Sigmoid colon (tissue), 6 donors: ENCODE measurements at regions not wholly inside any gene's neighbourhood (a gene's known extent, or its start where the extent isn't known, plus 50 kb on each side); places are given as distances from the start of the nearest gene placed in this dataset.

ENCODE experiments used
- DNase-seq: peaks from one replicate; pipeline ENCODE4 v3.0.0-alpha.2; 2019
- H3K27ac ChIP-seq, 4 donors: fragments of 200-600 bp; sonication (generic); one replicate each; pipeline ENCODE4 v1.5.1; 2016 to 2019; ENCODE audit warnings: mild to moderate bottlenecking in 1 of 4
- H3K27me3 ChIP-seq, 3 donors: fragments of 200-600 bp; sonication (generic); one replicate each; pipeline ENCODE4 v1.5.1; 2019; ENCODE audit warnings: mild to moderate bottlenecking in 1 of 3
- H3K36me3 ChIP-seq, 4 donors: fragments of 200-600 bp; sonication (generic); one replicate each; pipeline ENCODE4 v1.5.1; 2016 to 2019
- H3K4me1 ChIP-seq, 4 donors: fragments of 200-600 bp; sonication (generic); one replicate each; pipeline ENCODE4 v1.5.1; 2017 to 2019
- H3K4me3 ChIP-seq, 4 donors: fragments of 200-600 bp; sonication (generic); one replicate each; pipeline ENCODE4 v1.5.1; 2017 to 2019; ENCODE audit warnings: mild to moderate bottlenecking in 2 of 4, moderate library complexity in 1 of 4
- H3K9me3 ChIP-seq, 4 donors: fragments of 200-600 bp in 3 of 4; sonication (generic) in 3 of 4; one replicate each; pipeline versions ENCODE4 v1.5.1 to v1.6.1; 2013 to 2019
- CTCF ChIP-seq, 4 experiments: fragments of 450-650 bp in 3 of 4; fragments of 200-600 bp in 1 of 4; IDR thresholded peaks; one replicate each; pipeline ENCODE4 v1.5.1; 2016 to 2019; ENCODE audit warnings: antibody characterized with exemption in 4 of 4, mild to moderate bottlenecking in 3 of 4, moderate library complexity in 2 of 4
- EP300 ChIP-seq, 4 donors: sonication (generic); formaldehyde crosslinking; IDR thresholded peaks; one replicate each; pipeline ENCODE4 v1.6.1; 2017; ENCODE audit warnings: antibody characterized with exemption in 4 of 4
- POLR2A ChIP-seq, 2 donors: fragments of 450-650 bp; IDR thresholded peaks; one replicate each; pipeline ENCODE4 v1.6.1; 2016; ENCODE audit warnings: antibody characterized with exemption in 2 of 2, mild to moderate bottlenecking in 2 of 2, moderate library complexity in 2 of 2
- POLR2AphosphoS5 ChIP-seq, 4 donors: sonication (generic); formaldehyde crosslinking; IDR thresholded peaks; one replicate each; pipeline ENCODE4 v1.6.1; 2017; ENCODE audit warnings: antibody characterized with exemption in 4 of 4
- WGBS, 2 donors: extraction: QIAGEN DNeasy Blood & Tissue Kit; methylation state at CpG; one replicate each; pipeline ENCODE4 v1.1.7; 2013; 5-methylcytosine and 5-hydroxymethylcytosine counted together
- intact Hi-C: fragments of 100-400 bp; cut with DNase I; formaldehyde crosslinking; loops from one replicate; pipeline ENCODE4 v1.15.1; 2023
- donor health status: healthy with polysubstance abuse.
- donor health status: healthy.

GRCh38 chr16:52805559-52806168 is 247.0 kb downstream of the CHD9NB start:
- Histone ChIP-seq H3K4me3 (no peak overlapping the region), H3K27me3 (no peaks in the 10 kb centered on the region), H3K36me3 (no peaks in the 10 kb centered on the region), H3K9me3 (peaks cover 0 to 3% (median 0%) of the 10 kb centered on the region in 4 donors), H3K4me1 (no peaks in the 10 kb centered on the region), H3K27ac (no peak overlapping the region)
- intact Hi-C loops, result no loop called here
- TF ChIP-seq EP300 (IDR thresholded peaks at IDR 0.05), result no peak
- TF ChIP-seq POLR2A (IDR thresholded peaks at IDR 0.05), result no peak
- TF ChIP-seq CTCF (IDR thresholded peaks at IDR 0.05), result no peak
- no peak for TF ChIP-seq POLR2AphosphoS5 (IDR thresholded peaks at IDR 0.05)
- no peak for DNase-seq
- 88% methylated on average over 3 of the region's 3 CpGs for WGBS, 2 donors

- no peak overlapping the region for H3K4me3 ChIP-seq
- H3K4me1 ChIP-seq, result no peaks in the 10 kb centered on the region
- no peak for DNase-seq
- no peak overlapping the region for H3K27ac ChIP-seq
- H3K9me3 ChIP-seq, result no peaks in the 10 kb centered on the region
- TF ChIP-seq EP300 (IDR thresholded peaks at IDR 0.05), result no peak
- TF ChIP-seq CTCF (IDR thresholded peaks at IDR 0.05), result no peak
- no peak for TF ChIP-seq POLR2A (IDR thresholded peaks at IDR 0.05)
- no peak for TF ChIP-seq POLR2AphosphoS5 (IDR thresholded peaks at IDR 0.05)
- H3K36me3 ChIP-seq, result no peaks in the 10 kb centered on the region
- intact Hi-C loops, result no loop called here
- no peaks in the 10 kb centered on the region for H3K27me3 ChIP-seq
- 76 to 80% methylated on average over 4 of the region's 4 CpGs for WGBS, 2 donors
Measured at GRCh38 chr16:52800432-52800831, 252.3 kb downstream of the CHD9NB start.

- no peak overlapping the region for H3K27ac ChIP-seq
- no peak for DNase-seq
- intact Hi-C loops, result no loop called here
- H3K9me3 ChIP-seq, result no peaks in the 10 kb centered on the region
- H3K4me3 ChIP-seq, result no peak overlapping the region
- no peaks in the 10 kb centered on the region for H3K36me3 ChIP-seq
- TF ChIP-seq POLR2AphosphoS5 (IDR thresholded peaks at IDR 0.05) (no peak), EP300 (IDR thresholded peaks at IDR 0.05) (no peak), POLR2A (IDR thresholded peaks at IDR 0.05) (no peak), CTCF (IDR thresholded peaks at IDR 0.05) (no peak)
- no peaks in the 10 kb centered on the region for H3K4me1 ChIP-seq
- WGBS, 2 donors, result 92 to 94% methylated on average over 2 of the region's 2 CpGs
- no peaks in the 10 kb centered on the region for H3K27me3 ChIP-seq
Measured at GRCh38 chr16:52799149-52799548, 252.2 kb upstream of the TOX3 start.

DNA sequence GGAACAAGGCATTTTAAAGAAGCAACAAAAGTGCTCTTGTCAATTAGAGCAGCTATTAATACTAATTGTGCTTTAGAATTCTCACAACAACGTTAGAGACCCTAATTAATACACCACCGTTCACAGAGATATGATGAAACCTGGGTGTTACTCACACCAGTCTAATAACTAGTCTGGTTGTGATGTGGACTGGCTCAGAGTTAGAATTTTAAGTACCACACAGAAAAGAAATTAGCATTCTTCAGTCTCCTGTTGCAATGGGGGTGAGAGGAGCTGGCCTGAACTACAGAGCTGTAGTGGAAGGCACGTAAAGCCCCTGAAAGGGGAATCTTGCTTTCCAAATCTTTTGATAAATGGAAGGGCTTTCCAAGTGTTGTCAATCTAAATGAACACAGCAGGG is 240.8 kb upstream of the TOX3 start:
- Histone ChIP-seq H3K27me3 (no peaks in the 10 kb centered on the region), H3K36me3 (no peaks in the 10 kb centered on the region), H3K4me1 (no peaks in the 10 kb centered on the region), H3K27ac (no peak overlapping the region), H3K9me3 (no peaks in the 10 kb centered on the region), H3K4me3 (no peak overlapping the region)
- no peak for DNase-seq
- intact Hi-C loops, result no loop called here
- TF ChIP-seq POLR2AphosphoS5 (IDR thresholded peaks at IDR 0.05), result no peak
- TF ChIP-seq EP300 (IDR thresholded peaks at IDR 0.05), result no peak
- WGBS, 2 donors, result 70 to 88% methylated on average over 3 of the region's 3 CpGs

- Histone ChIP-seq H3K4me1 (no peaks in the 10 kb centered on the region), H3K4me3 (no peak overlapping the region), H3K27ac (no peak overlapping the region), H3K27me3 (no peaks in the 10 kb centered on the region), H3K9me3 (no peaks in the 10 kb centered on the region), H3K36me3 (no peaks in the 10 kb centered on the region)
- no peak for TF ChIP-seq CTCF (IDR thresholded peaks at IDR 0.05)
- no peak for TF ChIP-seq EP300 (IDR thresholded peaks at IDR 0.05)
- no peak for TF ChIP-seq POLR2AphosphoS5 (IDR thresholded peaks at IDR 0.05)
- no peak for TF ChIP-seq POLR2A (IDR thresholded peaks at IDR 0.05)
- intact Hi-C loops, result no loop called here
- WGBS, 2 donors, result 59 to 67% methylated on average over 3 of the region's 3 CpGs
- no peak for DNase-seq
Measured at GRCh38 chr16:52786091-52786490, 239.1 kb upstream of the TOX3 start.
